IPS-18a (cell line): ENCODE measurements at regions not wholly inside any gene's neighbourhood (a gene's known extent, or its start where the extent isn't known, plus 50 kb on each side); places are given as distances from the start of the nearest gene placed in this dataset.

ENCODE experiments used
- H3K27ac ChIP-seq: one replicate; pipeline ENCODE4 v1.5.1; 2013; ENCODE audit warnings: low read length
- H3K27me3 ChIP-seq: one replicate; pipeline ENCODE4 v1.6.1; 2013; ENCODE audit warnings: mild to moderate bottlenecking, low read length; ENCODE audit not compliant: control insufficient read depth, insufficient read depth
- H3K36me3 ChIP-seq: one replicate; pipeline ENCODE4 v1.6.1; 2013; ENCODE audit warnings: low read depth, low read length; ENCODE audit not compliant: control insufficient read depth
- H3K4me1 ChIP-seq: one replicate; pipeline ENCODE4 v1.6.1; 2013; ENCODE audit warnings: low read depth, low read length; ENCODE audit not compliant: control insufficient read depth
- H3K4me3 ChIP-seq: one replicate; pipeline ENCODE4 v1.5.1; 2013; ENCODE audit warnings: low read length
- H3K9ac ChIP-seq: one replicate; pipeline ENCODE4 v1.6.1; 2013; ENCODE audit warnings: mild to moderate bottlenecking, low read length, moderate library complexity
- H3K9me3 ChIP-seq: one replicate; pipeline ENCODE4 v1.6.1; 2013; ENCODE audit warnings: low read depth, low read length; ENCODE audit not compliant: control insufficient read depth

DNA sequence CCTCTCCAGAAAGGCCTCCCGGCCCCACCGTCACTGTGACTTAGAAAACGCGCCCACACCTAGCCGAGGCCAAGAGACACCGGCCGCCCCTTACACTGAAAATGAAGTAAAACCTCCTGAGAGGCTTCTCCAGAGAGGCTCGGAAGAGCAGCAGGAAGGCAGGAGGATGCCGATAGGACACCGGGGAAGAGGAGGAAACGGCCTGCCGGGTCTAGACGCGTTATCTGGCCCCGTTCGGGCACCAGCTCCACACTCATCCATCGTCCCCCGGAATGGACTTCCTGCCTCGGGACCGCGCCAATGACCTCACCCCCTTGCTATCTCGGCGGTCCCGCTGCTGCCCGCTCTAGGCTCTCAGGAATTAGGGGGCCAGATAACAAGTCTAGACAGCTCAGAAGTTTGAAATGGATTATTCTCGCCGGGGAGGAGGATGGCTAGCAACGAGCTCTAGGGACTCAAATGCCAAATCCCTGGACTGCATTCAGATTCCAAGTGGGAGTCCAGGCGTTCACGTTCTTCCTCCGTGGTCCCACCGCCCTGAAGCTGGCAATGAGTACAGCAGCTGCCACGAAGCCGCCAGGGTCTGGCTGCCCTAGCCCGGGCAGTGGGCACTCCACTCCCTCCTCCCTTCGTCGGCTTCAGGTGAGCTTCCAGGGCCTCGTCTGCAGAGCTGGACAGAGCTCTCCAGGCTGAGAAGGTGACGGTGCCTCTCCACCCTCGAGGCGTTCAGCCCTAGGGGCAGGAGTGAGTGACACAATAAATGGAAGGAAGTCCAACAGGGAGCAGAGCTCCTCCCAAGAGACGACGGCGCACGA lies 350.9 kb downstream of the FOXL1 start:
- H3K9ac ChIP-seq = no peak overlapping the region
- no peak overlapping the region for H3K27ac ChIP-seq
- no peak overlapping the region for H3K4me3 ChIP-seq
- H3K36me3 ChIP-seq = no peaks in the 10 kb centered on the region
- no peaks in the 10 kb centered on the region for H3K9me3 ChIP-seq
- H3K4me1 ChIP-seq = peaks cover 6% of the 10 kb centered on the region
- no peaks in the 10 kb centered on the region for H3K27me3 ChIP-seq

DNA sequence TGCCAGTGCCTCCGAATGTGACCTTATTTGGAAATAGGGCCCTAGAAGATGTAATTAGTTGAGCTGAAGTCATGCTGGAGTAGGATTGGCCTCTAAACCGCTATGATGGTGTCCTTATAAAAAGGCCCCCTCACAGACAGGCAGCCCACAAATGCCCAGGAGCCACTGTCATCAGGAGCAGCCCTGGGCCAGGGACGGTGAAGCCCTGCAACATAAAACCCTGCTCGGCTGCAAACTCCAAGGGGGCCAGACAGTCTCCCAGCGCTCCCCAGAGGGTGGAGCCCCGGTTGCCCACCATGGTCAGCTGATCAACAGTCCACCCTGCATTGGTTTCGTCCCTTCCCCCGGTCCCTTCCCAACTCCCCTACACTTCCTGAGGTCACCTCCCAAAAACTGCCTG lies 351.7 kb downstream of the FOXL1 start:
- H3K36me3 ChIP-seq = no peaks in the 10 kb centered on the region
- no peak overlapping the region for H3K4me3 ChIP-seq
- H3K9ac ChIP-seq = no peak overlapping the region
- H3K27ac ChIP-seq = no peak overlapping the region
- H3K9me3 ChIP-seq = no peaks in the 10 kb centered on the region
- no peaks in the 10 kb centered on the region for H3K27me3 ChIP-seq
- H3K4me1 ChIP-seq = peaks cover 6% of the 10 kb centered on the region

DNA sequence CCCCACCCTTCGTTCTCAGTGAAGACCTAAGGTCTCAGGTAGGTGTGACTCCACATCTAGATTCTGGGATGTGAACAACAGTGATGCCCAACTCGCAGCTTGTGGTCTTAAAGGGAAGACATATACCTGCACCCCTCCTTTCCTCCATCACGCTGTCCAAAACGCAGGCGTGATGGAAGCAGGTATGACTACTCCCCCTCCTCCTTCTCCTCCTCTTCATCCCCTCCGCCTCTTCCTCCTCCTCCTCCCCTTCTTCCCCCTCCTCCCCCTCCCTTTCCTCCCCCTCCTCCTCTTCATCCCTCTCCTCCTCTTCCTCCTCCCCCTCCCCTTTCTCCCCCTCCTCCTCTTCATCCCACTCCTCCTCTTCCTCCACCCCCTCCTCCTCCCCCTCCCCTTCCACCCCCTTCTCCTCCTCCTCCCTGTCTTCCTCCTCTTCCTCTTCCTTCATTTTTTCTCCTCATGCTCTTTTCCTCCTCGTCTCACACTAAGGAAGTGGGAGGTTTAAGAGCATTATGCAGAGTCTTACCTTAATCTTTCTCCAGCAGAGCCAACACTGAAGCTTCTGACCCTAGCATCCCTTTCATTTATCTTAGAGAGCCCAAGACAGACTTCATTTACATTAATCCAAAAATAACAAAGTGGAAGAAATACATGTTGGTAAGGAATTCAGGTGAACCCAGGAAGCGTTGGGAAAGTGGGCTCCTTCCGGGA lies 352.5 kb downstream of the FOXL1 start:
- H3K9ac ChIP-seq = no peak overlapping the region
- no peaks in the 10 kb centered on the region for H3K27me3 ChIP-seq
- no peak overlapping the region for H3K27ac ChIP-seq
- no peaks in the 10 kb centered on the region for H3K9me3 ChIP-seq
- H3K36me3 ChIP-seq = no peaks in the 10 kb centered on the region
- H3K4me1 ChIP-seq = peaks cover 6% of the 10 kb centered on the region
- H3K4me3 ChIP-seq = no peak overlapping the region

DNA sequence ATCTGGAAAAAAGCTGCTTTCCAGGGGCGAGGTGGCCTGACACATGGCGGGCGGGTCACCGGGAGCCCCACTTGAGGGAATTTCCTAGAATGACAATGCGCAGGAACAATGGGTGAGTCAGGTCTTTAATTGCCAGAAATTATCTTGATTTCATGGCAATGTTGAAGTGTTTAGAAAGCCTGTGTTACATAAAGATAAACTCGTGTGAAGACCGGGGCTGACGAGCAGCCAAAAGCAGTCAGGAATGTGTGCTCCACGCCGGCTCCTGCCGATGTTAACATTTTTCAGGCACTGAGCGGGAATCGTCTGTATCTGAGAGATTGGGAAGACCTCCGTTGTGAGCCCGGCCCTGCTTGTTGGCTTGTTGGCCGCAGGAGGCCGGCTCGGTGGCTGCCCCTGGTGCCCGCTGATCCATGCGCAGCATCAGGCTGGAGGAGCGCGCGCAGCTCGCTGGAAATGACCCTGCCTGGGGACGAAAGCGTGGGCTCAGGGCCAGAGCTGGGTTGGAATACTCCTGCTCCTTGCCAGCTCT lies 353.1 kb downstream of the FOXL1 start:
- Histone ChIP-seq H3K27ac (no peak overlapping the region), H3K9ac (no peak overlapping the region), H3K4me3 (no peak overlapping the region), H3K4me1 (peaks cover 6% of the 10 kb centered on the region), H3K36me3 (no peaks in the 10 kb centered on the region), H3K27me3 (no peaks in the 10 kb centered on the region), H3K9me3 (no peaks in the 10 kb centered on the region)

DNA sequence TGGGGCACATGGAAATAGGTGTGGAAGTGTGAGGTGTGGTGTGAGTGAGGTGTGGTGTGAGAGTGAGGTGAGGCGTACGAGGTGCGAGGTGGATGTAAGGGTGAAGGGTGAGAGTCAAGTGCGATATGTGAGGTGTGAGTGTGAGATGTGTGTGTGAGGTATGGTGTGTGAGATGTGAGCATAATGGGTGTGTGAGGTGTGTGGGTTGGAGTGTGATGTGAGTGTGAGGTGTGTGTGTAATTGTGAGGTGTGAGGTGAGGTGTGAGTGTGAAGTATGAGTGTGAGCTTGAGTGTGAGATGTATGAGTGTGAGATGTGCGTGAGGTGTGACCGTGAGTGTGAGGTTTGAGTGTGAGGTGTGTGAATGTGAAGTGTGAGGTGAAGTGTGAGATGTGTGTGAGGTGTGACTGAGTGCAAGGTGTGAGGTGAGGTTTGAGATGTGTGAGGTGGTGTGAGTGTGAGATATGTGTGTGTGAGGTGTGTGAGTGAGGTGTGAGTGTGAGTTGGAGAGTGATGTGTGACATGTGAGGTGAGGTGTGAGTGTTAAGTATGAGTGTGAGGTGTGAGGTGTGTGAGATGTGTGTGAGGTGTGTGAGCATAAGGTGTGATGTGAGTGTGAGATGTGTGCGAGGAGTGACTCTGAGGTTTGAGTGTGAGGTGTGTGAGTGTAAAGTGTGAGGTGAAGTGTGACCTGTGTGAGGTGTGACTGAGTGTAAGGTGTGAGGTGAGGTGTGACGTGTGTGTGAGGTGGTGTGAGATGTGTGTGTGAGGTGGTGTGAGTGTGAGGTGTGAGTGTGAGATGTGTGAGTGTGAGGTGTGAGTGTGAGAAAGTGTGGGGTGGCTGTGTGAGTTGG lies 354.0 kb downstream of the FOXL1 start:
- no peak overlapping the region for H3K9ac ChIP-seq
- H3K4me1 ChIP-seq = peaks cover 6% of the 10 kb centered on the region
- no peak overlapping the region for H3K27ac ChIP-seq
- H3K36me3 ChIP-seq = no peaks in the 10 kb centered on the region
- no peaks in the 10 kb centered on the region for H3K27me3 ChIP-seq
- no peak overlapping the region for H3K4me3 ChIP-seq
- H3K9me3 ChIP-seq = no peaks in the 10 kb centered on the region

DNA sequence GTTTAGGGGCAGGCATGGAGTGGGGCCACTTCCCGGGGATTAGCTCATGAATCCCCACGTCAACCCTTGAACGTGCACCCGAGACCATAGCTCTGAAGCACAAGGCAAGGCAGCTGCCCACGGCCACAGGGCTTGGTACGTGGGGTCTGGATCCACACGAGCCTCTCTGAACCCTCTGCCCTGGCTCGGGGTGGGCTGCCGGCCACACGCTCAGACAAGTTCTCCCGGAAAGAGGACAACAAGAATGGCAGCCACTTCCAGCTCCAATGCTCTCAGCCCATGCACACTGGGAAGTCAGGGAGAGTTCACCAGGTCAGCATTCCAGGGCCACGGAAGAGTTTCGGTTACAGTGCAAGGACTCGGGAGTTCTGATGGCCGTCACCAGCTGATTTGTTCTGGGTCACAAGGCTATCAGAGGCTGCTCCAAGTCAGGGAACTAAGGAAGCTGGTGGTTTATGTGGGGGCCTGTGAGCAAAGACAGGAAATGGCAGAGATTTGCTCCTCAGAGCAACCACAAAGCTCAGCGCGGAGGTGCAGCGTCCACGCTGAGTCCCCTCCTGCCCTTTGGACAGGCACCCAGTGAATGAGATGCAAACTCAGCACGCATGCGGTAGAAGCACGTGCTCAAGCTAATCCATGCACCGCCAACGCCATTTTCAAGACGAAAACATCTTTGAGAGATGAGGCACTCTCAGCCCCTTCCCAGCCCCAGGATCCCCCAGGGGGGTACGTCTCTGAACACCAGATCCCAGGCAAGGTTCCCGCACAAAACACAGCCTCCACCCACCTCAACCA lies 356.4 kb downstream of the FOXL1 start:
- Histone ChIP-seq H3K9ac (no peak overlapping the region), H3K36me3 (no peaks in the 10 kb centered on the region), H3K9me3 (no peaks in the 10 kb centered on the region), H3K27ac (no peak overlapping the region), H3K4me1 (peaks cover 6% of the 10 kb centered on the region), H3K27me3 (no peaks in the 10 kb centered on the region), H3K4me3 (no peak overlapping the region)

DNA sequence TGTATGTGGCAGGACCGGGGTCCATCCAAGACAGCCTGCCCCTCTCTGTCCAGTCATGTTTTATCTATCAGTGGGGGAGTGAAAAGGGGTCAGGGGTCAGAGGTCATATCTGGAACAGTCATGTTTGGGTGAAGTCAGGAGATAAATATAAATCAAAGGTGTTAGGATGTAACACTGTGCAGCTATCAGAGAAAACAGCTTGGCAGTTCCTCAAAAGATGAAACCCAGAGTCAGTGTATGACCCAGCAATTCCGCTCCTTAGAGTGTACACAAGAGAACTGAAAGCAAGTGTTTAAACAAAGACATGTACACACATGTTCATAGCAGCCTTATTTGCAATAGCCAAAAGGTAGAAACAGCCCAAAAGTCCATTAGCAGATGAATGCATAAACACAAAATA lies 361.3 kb downstream of the FOXL1 start:
- Histone ChIP-seq H3K36me3 (no peaks in the 10 kb centered on the region), H3K9ac (no peak overlapping the region), H3K27ac (no peak overlapping the region), H3K4me3 (no peak overlapping the region), H3K4me1 (no peaks in the 10 kb centered on the region), H3K27me3 (no peaks in the 10 kb centered on the region), H3K9me3 (no peaks in the 10 kb centered on the region)

DNA sequence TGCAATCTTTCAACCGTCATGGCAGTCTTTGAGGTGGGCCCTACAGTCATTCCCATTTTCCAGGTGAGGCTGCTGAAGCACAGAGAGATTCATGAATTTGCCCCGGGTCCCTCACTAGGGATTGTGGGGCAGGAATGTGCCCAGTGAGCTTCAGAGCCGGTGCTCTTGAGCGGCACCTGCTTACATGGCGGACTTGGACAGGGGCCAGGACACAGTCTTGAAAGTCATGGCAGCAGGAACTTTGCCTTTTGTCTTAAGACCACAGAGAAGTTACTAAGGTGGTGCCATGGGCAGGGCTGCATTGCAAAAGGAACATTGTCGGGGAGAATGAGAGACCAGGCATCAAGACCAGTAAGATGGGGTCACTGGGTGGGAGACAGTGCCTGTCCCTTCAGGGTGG lies 363.4 kb downstream of the FOXL1 start:
- no peak overlapping the region for H3K4me3 ChIP-seq
- no peaks in the 10 kb centered on the region for H3K9me3 ChIP-seq
- H3K27ac ChIP-seq = no peak overlapping the region
- no peak overlapping the region for H3K9ac ChIP-seq
- H3K27me3 ChIP-seq = no peaks in the 10 kb centered on the region
- H3K36me3 ChIP-seq = no peaks in the 10 kb centered on the region
- H3K4me1 ChIP-seq = no peaks in the 10 kb centered on the region

DNA sequence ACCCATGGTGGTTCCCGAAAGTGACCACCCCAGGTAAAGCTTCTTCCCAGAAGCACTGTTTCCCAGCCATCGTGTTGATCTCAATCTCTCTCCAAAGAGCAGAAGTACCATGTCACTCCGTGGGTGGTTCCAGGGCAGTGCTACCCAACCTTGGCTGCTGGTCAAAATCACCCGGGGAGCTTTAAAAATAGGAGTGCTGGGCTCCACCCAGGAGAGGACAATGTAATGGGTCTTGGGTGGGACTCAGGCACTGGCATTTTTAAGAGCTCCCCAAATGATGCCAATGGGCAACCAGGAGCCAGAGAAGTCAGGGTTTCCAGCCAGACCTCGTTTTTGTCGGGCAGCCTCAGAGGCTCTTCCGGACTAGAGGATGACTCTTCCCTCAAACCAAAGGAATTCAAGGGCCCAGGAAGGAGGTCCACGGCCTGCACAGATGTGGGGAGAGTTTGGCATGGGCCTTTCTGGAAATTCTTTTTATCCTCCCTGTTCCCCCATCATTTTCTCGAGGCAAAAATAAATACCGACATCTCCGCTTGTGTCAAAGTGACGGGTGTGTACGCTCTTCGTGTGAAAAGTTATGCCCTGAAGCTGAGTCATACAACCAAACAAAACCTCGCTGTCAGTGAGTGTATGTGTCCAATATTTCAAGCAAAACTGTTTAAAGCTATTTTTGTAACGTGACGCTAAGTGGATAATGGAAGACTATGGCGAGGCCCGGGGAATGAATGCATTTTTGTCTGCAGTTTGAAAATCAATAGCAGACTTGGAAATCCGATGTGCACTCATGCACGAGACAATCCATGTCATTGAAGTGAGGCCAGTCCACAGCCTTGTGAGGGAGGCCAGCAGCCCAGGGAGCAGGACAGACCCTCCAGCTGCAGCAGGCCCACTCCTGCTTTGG lies 364.1 kb downstream of the FOXL1 start:
- Histone ChIP-seq H3K27me3 (no peaks in the 10 kb centered on the region), H3K9ac (no peak overlapping the region), H3K4me1 (no peaks in the 10 kb centered on the region), H3K36me3 (no peaks in the 10 kb centered on the region), H3K4me3 (no peak overlapping the region), H3K27ac (no peak overlapping the region), H3K9me3 (no peaks in the 10 kb centered on the region)

DNA sequence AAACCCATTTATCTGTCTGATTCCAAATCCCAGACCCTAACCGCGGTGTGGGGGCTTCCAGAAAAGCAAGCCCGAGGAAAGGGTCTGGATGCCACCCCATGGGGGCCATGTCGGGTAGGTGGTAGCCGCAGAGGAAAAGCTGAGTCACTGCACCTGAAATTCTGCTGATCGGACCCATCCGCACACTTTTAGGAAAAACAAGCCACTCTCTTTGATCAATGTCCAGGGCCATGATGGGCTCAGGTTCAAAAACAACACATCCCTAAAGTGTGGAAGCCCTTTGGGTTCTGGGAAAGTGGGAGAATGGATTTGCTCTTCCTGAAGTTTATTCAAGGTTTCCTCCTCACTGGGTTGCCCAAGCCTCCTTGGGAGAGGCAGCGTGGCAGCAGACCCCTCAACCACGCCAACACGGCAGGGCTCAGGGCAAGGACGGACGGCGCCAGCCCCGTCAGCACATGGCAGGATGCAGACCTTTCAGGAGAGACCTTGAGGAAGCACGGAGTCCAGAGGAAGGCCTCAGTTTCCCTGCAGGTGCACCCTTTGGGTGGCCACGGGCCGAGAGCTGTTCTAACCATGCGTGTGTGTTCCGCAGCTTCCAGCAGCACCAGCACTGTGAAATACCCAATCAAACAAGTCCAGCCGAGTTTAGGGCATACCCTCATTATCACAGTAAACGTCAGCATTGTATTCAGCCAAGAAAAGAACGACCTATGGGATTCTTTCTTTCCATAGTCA lies 367.0 kb downstream of the FOXL1 start:
- Histone ChIP-seq H3K27ac (no peak overlapping the region), H3K4me1 (no peaks in the 10 kb centered on the region), H3K9ac (no peak overlapping the region), H3K27me3 (no peaks in the 10 kb centered on the region), H3K9me3 (no peaks in the 10 kb centered on the region), H3K36me3 (no peaks in the 10 kb centered on the region), H3K4me3 (no peak overlapping the region)
